HG03095 (cell line): ENCODE measurements at regions not wholly inside any gene's neighbourhood (a gene's known extent, or its start where the extent isn't known, plus 50 kb on each side); places are given as distances from the start of the nearest gene placed in this dataset.
"Not testable (repeated sequence)": the region's sequence is repeated elsewhere in the genome, so short reads cannot be mapped to it uniquely, and the experiment has no call there.

ENCODE experiments used
- ATAC-seq: cut with Tn5 transposase; IDR thresholded peaks from one replicate; pipeline ENCODE4 v1.9.1; 2021; ENCODE audit warnings: moderate library complexity; ENCODE audit not compliant: unreplicated experiment

DNA sequence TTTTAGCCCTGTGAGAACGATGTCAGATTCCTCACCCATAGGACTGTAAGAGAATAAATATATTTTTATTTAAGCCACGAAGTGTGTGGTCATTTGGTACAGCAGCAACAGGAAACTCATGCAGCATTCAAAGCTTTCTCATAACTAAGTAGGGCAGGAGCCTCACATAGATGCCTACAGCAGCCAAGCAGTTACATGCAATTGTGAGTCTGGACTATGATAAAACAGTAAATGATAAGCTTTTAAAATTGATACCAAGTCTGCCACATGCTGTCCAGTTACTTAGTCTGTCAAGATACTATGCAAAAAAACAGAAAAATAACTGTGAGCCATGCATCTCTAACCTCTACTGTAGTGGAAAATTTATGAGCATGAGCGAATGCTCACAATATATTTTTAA lies 359.6 kb downstream of the HS3ST1 start:
- ATAC-seq, result no peak

DNA sequence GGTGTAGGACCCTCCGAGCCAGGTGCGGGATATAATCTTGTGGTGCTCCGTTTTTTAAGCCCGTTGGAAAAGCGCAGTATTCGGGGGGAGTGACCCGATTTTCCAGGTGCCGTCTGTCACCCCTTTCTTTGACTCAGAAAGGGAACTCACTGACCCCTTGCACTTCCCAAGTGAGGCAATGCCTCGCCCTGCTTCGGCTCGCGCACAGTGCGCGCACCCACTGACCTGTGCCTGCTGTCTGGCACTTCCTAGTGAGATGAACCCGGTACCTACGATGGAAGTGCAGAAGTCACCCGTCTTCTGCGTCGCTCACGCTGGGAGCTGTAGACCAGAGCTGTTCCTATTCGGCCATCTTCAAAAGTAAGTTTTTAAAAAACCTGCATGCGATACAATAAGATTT lies 362.1 kb downstream of the HS3ST1 start:
- ATAC-seq, result not testable (repeated sequence)

DNA sequence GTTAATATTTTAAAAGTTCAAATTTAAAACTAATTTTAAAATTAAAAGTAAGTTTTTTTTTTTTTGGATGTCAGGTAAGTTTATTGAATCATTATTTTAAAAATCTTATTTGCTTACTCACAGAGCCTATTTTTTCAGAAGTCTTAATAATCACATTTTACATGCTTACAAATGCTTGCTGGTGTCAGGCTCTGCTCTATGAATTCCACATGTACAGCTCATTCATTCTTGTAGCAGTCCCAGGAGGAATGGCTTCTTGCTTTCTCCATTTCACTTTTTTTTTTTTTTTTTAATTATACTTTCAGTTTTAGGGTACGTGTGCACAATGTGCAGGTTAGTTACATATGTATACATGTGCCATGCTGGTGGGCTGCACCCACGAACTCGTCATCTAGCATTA lies 368.1 kb downstream of the HS3ST1 start:
- not testable (repeated sequence) for ATAC-seq

DNA sequence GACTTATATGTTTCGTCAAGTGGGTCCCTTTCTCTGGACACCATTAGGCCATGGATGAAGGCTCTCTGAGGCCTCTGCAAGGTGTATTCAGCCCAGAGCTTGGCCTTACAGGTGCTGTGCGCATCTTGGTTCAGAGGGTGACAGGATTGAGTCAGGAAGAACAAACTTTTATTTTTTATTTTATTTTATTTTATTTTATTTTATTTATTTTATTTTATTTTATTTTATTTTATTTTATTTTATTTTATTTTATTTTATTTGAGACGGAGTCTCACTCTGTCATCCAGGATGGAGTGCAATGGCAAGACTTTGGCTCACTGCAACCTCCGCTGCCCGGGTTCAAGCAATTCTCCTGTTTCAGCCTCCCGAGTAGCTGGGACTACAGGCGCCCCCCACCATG lies 370.4 kb upstream of the CLNK start:
- not testable (repeated sequence) for ATAC-seq

DNA sequence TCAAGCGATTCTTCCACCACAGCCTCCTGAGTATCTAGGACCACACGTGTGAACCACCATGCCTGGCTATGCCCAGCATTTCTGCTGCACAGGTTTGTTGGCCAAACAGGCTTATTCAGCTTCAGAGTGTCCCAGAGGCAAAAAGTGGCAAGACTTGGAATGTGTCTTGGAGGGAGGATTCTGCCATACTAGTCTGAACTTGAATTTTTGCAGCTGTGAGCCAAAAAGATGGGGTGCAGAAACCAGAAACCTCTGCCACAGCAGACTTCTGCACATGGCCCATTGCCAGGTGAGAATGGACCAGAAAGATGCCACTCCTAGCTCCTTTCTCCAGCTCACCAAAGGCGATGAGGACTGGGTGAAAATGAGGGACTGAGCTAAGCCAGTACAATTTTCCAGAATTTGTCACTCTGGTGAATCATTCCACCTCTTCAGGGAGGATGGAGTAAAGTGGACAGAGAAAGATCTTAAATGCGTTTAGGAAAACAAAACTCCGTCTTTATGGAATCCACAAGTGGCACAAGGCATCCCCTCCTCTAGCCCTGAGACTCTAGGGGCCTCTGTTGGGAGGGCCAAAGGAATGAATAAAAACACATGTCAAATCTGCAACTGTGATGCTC lies 369.1 kb upstream of the CLNK start:
- ATAC-seq, result no peak

DNA sequence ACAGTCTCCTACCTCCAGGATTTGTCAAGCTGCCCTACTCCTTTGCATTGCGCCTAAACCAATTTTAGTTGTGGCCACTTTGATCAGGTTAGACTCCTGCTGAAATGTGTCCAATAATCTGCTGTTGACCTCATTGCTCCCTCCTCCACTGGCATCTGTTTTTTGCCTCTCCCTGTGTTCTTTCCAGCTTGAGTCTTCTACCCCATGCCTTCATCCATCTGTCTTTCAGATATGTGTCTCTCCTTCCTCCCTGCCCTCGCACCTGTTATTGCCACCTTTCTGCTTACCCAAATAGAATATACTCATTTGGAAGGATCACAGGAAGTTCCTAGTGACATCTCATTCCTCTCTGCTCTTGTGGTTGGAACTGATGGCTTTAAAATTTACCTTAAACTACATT lies 366.6 kb upstream of the CLNK start:
- no peak for ATAC-seq

DNA sequence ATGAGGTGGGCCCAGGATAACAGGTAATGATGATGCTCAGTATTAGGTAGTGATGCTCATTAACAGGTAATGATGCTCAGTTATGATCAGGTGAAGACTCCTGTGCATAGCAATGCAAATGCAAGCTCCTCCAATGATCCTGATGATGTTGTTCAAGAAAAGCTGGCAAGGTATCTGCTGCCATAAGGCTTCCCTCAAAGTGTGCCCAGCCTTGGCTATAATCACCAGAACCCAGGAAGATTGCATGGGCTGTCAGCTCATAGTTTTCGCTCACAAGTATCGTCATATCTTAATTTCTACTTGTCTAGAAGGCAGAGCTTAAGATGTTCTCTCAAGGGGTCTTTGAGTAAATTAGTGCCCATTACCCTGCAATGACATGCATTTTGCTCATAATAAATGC lies 366.2 kb upstream of the CLNK start:
- ATAC-seq, result no peak

DNA sequence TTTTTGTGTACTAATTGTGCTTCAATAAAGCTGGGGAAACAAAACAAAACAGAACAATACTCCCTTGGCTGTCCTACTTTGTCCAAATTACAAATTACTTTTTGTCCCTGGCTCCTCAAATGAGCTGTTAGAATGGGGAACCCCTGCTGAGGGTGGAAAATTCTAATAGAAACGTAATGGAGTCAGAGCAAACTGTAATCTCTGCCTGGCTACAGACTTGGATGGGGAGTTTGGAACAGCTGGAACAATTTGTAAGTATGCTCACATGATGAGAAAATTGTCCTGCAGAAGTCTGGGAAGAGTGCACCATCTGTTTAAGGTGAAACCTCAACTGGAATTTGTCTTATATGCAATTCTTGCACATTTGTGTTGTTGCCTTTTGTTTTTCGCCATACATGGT lies 364.4 kb upstream of the CLNK start:
- ATAC-seq, result no peak

DNA sequence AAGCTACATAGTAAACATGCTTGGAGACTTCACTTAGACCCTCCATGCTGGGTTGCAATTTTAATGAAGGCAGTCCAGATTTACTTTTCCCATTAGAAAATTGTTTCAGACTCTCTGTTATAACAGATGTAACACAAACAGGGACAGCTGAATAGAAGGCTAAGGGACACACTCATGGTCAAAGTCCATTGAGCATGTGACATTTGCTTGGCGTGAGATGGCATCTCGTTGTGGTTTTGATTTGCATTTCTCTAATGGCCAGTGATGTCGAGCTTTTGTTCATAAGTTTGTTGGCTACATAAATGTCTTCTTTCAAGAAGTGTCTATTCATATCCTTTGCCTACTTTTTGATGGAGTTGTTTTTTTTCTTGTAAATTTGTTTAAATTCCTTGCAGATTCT lies 358.2 kb upstream of the CLNK start:
- no peak for ATAC-seq

DNA sequence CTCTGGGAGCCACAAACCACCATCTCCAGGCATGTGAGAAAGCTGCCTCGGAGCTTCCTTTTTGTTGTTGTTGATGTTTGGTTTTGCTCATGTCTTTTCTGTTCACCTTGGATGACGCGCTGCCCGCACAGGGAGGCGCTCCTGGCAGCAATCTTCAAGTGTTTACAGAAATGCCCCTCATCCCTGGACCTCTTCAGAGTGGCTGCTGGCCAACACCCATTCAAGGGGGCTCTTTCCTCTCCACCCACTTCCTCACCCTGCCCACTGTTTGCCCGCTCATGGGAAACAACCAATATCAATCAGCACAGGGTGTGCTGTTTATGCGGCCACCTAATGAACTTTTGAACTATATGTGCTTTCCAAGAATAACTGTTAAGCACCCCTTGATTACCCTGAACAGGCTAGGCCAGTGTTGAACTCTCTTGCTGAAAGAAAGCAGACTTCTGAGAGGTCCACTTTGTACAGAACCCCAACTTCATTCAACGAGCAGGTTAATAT lies 355.1 kb upstream of the CLNK start:
- no peak for ATAC-seq

DNA sequence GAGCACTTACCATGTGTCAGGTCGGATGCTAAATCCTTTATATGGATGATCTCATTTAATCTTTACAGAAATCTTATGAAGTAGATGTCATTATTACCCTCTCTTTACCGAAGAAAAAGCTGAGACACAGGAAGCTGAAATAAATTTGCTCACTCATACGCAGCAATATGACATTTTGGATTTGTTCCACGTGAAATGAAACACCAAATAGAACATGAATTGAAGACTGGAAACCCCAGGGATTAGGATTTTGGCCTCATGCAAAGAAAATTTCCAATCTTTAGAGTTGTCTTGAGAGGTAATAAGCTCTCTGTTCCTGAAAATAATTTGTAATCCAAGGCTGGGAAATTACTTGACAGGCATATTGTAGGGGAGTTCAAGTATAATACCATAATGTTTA lies 354.4 kb upstream of the CLNK start:
- ATAC-seq, result no peak

DNA sequence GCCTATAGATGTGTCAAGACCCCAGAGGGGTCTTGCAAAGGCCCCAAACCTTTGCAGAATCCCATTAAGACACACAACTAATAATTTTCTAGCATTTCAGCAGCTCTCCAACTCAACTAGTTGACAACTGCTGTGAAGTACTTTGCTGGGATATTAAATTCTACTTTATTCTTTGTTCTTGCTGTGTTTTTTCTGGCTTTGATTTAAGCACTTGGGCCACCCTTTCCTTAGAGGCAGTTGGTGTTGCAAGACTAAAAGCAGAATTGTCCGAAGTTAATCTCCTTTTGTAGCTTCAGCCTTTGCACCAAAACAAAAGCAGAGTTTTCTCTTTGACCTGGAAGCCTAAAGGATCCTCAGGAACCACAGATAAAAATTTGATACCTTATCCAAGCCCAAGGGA lies 353.1 kb upstream of the CLNK start:
- no peak for ATAC-seq

DNA sequence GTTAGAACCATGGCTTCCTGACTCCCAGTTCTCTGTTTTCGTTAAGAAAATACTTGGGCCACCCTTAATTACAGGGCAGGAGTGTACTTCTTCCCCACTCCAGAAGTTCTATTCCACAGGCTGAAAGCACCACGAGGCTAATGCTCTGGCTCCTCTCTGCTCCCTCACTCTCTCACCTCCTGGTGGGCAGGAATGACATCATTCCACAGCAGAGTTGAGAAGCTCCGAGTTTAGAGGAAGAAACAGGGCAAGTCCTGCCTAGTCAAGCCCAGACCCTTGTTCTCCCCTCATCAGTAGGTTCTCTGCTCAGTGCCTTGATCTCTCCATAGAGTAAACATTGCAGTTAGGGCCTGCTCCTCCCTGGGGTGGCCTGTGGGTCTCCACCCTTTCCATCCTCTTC lies 343.8 kb upstream of the CLNK start:
- no peak for ATAC-seq

DNA sequence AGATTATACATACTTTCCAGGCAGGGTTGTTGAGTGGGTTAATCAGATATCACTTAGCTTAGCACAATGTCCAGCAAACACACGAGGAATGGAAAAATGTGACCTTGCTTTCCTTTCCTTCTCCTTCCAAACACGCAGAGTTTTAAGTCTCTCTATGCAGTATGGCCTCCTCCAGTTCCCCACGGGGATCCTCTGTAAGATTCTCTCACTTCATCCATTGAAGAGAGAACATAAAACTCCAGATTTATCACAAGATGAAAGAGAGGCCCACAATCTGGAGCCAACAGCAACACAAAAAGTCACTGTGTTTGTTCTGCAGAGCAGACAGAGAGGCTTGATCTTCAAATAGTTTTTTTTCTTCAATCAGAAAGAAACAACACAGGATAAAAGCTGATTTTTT lies 336.8 kb upstream of the CLNK start:
- no peak for ATAC-seq

DNA sequence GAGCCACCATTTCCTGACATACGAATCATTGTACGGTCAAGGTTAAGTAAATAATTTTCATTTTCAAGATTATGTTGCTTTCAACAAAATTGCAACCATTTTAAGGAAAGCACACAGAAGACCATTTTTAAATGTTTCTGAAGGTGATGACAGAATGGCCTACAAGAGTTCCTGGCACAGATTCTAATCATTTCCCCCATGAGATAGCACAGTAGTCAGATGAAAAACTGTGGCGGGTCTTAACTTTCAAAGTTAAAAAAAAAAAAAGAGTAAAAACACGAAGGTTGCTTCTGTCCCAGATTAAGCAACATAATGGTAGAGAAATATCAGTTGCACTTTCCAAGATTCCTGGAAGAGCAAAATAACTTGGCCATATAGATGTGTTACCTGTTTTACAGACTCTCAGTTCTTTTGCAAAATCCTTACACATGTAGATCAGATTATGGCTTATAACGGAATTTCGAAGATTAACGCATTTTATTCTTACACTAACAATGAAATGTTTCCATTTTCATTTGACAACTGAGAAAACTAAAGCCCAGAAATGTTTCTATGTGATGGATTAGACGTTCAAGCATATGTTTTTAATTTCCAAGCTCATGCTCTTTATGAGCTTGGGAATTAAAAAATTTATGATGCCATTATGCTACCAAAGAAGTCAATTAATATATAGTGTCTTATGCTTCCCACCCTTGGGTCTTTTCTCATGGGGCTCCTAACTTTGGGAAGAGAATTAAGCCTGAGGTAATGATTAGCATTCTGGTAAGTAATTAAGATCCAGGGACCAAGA lies 335.1 kb upstream of the CLNK start:
- no peak for ATAC-seq

DNA sequence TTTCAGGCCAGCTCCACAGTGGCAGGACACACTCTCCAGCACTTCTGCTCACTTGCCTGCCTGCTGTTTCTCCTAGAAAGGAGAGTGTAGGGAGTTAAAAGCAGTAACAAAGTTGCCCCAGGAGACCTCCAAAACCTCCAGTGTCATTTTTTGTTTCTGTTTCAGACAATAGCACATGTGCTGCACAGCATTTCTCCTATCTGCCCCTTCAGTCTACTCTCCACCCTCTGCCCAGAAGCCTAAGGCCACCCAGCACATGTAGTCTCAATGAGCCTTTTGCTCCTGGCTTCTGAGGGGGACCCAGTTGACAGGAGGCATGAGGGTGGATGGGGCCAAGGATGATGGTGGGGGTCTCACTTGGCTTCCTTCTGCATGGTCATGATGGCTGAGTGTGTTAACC lies 329.6 kb upstream of the CLNK start:
- ATAC-seq, result no peak

DNA sequence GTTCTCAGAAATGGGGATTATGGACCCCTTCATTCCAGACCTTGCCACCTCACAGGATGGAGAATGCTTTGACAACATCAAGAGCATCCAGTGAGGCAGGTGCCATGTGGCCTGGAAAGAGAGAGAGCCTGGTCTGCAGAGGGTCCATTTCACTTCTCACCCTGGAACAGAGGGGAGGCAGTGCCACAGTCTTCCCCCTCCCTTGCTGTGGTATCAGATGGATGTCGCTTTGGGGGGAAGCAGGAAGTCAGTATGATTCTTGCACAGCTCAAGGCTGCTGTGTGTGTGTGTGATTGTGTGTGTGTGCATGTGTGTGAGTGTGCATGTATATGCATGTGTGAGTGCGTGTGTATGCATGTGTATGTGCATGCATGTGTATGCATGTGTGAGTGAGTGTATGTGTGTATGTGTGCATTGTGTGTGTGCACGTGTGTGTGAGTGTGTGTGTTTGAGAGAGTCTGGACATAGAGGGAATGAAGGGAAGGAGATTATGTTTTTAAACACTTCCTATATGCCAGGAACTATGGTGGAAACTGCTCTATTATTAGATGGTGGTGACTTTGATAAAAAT lies 328.6 kb upstream of the CLNK start:
- ATAC-seq, result no peak

DNA sequence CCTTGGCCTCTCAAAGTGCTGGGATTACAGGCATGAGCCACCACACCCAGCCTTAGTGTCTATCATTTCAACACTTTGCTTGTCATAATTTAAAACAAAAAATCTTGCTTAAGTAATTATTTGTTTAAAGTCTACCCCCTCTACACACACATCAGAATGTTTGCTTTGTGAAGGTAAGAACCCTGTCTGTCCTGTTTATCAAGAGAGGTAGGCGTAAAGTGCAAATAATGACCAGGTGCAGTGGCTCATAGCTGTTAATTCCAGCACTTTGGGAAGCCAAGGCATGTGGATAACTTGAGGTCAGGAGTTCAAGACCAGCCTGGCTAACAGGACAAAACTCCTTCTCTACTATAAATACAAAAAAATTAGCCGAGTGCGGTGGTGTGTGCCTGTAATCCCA lies 326.7 kb upstream of the CLNK start:
- ATAC-seq, result no peak

DNA sequence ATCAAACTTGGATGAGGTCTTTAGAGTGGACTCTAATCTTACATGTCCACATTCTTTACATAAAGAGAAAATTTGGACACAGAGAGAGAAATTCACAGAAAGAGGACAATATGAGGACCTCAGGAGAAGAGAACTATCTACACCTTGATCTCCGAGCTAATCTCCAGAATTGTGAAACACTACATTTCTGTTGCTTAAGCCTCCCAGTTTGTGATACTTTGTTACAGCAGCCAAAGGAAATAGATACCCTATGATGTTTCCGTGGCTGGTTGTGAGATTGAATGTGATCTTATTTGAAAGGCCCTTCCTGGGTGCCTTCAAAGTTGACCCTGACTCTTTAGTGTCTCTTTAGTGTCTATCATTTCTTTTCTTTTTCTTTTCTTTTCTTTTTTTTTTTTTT lies 326.1 kb upstream of the CLNK start:
- no peak for ATAC-seq

DNA sequence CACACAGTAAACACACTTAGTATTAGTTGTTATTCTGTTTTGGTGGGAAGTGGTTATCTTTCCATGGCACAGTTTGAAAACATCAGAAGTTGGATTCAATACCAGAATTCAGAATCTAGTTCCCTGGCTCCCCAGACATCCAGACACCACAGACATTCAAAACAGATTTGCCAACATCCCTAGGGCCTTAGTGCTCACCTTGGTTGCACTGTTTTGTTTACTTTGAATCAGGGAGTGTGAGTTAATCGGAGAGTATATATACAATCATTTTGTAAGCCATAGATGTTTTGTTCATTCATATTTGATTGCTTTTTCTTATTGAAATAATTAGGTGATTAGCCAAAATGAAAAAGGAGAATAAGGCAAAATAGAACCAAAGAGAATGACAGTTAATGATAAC lies 324.7 kb upstream of the CLNK start:
- no peak for ATAC-seq

DNA sequence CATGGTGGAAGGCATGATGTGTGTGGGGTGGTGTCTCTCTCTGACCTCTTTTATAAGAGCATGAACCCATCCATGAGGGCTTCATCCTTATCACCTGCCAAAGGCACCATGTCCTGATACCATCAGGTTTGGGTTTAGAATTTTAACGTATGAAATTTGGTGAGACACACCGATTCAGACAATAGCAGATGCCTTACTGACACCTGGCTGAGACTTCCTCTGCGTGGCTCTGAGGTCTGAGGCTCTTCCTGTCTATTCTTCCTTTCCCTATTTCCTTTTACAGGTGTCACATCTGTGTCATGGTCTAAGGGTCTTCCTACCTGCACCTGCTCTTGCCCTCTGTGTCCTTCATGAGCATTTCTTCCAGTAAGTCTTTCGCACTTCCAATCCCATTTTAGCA lies 320.7 kb upstream of the CLNK start:
- no peak for ATAC-seq

DNA sequence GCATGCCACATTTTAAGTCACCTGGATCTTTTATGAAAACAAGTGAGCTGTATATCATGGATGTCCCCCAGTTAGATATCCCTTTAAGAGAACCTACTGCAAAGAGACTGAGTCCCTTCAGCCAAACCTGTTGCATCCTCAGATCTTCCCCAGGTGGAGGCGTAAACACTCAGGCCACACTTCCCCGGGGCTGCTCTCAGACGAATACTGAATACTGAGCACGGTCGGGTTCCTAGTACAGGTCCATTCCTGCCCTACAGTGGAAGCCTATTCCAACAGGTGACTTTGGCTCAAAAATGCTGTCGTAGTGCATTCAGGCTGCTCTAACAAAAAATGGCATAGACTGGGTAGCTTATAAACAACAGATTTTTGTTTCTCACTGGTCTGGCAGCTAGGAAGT lies 320.2 kb upstream of the CLNK start:
- ATAC-seq, result no peak
